ENCODE measurements at regions not wholly inside any gene's neighbourhood (a gene's known extent, or its start where the extent isn't known, plus 50 kb on each side); places are given as distances from the start of the nearest gene placed in this dataset.

DNA sequence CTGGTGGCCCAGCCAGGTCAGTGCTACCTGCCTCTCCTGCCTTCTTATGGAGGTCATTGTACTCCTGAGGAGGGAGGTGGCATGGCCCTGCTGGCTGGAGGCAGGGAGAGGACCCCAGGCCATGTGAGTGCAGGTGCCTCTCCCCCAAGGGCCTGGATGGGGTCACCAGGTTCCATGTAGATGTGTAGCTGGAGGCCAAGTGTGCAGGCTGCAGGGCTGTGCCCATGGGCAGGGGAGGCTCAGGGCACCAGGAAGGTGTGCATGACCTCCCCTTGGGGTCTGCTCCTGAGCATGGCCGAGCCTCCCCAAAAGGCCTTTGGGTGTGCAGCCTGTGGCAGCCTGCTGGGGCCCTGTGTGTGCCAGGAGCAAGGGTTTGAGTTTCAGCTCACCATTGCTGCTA, 128.1 kb upstream of the HDAC4 start:
- no peak for TF ChIP-seq CTCF (IDR thresholded peaks at IDR 0.05; ENCODE audit: low read depth, low read length, missing input control)
- TF ChIP-seq, protein P1, sequence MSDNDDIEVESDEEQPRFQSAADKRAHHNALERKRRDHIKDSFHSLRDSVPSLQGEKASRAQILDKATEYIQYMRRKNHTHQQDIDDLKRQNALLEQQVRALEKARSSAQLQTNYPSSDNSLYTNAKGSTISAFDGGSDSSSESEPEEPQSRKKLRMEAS (IDR thresholded peaks at IDR 0.05): no peak
- no peak for TF ChIP-seq FOXA1 (IDR thresholded peaks at IDR 0.05)
- no peak for TF ChIP-seq YY1 (IDR thresholded peaks at IDR 0.05)
- TF ChIP-seq RAD21 (IDR thresholded peaks at IDR 0.05): no peak
- TF ChIP-seq TAF1 (conservative IDR thresholded peaks at IDR 0.05): no peak
- TF ChIP-seq GABPA (IDR thresholded peaks at IDR 0.05 in 1 of 2, conservative IDR thresholded peaks at IDR 0.05 in 1 of 2): no peak
- no peak for TF ChIP-seq SP1 (IDR thresholded peaks at IDR 0.05)
- TF ChIP-seq, protein P2, sequence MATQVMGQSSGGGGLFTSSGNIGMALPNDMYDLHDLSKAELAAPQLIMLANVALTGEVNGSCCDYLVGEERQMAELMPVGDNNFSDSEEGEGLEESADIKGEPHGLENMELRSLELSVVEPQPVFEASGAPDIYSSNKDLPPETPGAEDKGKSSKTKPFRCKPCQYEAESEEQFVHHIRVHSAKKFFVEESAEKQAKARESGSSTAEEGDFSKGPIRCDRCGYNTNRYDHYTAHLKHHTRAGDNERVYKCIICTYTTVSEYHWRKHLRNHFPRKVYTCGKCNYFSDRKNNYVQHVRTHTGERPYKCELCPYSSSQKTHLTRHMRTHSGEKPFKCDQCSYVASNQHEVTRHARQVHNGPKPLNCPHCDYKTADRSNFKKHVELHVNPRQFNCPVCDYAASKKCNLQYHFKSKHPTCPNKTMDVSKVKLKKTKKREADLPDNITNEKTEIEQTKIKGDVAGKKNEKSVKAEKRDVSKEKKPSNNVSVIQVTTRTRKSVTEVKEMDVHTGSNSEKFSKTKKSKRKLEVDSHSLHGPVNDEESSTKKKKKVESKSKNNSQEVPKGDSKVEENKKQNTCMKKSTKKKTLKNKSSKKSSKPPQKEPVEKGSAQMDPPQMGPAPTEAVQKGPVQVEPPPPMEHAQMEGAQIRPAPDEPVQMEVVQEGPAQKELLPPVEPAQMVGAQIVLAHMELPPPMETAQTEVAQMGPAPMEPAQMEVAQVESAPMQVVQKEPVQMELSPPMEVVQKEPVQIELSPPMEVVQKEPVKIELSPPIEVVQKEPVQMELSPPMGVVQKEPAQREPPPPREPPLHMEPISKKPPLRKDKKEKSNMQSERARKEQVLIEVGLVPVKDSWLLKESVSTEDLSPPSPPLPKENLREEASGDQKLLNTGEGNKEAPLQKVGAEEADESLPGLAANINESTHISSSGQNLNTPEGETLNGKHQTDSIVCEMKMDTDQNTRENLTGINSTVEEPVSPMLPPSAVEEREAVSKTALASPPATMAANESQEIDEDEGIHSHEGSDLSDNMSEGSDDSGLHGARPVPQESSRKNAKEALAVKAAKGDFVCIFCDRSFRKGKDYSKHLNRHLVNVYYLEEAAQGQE (IDR thresholded peaks at IDR 0.05): no peak
- TF ChIP-seq FOXA2 (IDR thresholded peaks at IDR 0.05): no peak
- no peak for TF ChIP-seq RXRA (IDR thresholded peaks at IDR 0.05)

Measured in liver (tissue), 3 donors.